ENCODE measurements at regions not wholly inside any gene's neighbourhood (a gene's known extent, or its start where the extent isn't known, plus 50 kb on each side); places are given as distances from the start of the nearest gene placed in this dataset.
"Not testable (repeated sequence)": the region's sequence is repeated elsewhere in the genome, so short reads cannot be mapped to it uniquely, and the experiment has no call there.

GRCh38 chr2:221752781-221753180 lies 180.7 kb upstream of the EPHA4 start:
- DNase-seq: no peak

- no peak for DNase-seq
These were observed 178.2 kb upstream of the EPHA4 start for GRCh38 chr2:221750316-221750715.

- no peak for DNase-seq
These were observed 175.3 kb upstream of the EPHA4 start for GRCh38 chr2:221747289-221747972.

- no peak for DNase-seq
These were observed 169.6 kb upstream of the EPHA4 start for GRCh38 chr2:221741496-221742211.

GRCh38 chr2:221731432-221732145 lies 159.5 kb upstream of the EPHA4 start:
- DNase-seq: no peak

GRCh38 chr2:221726894-221727513 lies 154.9 kb upstream of the EPHA4 start:
- no peak for DNase-seq

- DNase-seq: no peak
These were observed 152.6 kb upstream of the EPHA4 start for GRCh38 chr2:221724631-221725203.

- not testable (repeated sequence) for DNase-seq
These were observed 152.0 kb upstream of the EPHA4 start for GRCh38 chr2:221724117-221724516.

GRCh38 chr2:221716426-221717303 lies 144.6 kb upstream of the EPHA4 start:
- DNase-seq: no peak

- no peak for DNase-seq
These were observed 143.6 kb upstream of the EPHA4 start for GRCh38 chr2:221715523-221716247.

- DNase-seq: no peak
These were observed 138.6 kb upstream of the EPHA4 start for GRCh38 chr2:221710744-221711143.

GRCh38 chr2:221708902-221709301 lies 136.8 kb upstream of the EPHA4 start:
- DNase-seq: no peak

- no peak for DNase-seq
These were observed 133.2 kb upstream of the EPHA4 start for GRCh38 chr2:221705185-221705877.

GRCh38 chr2:221704442-221704841 lies 132.3 kb upstream of the EPHA4 start:
- no peak for DNase-seq

- no peak for DNase-seq
These were observed 121.3 kb upstream of the EPHA4 start for GRCh38 chr2:221693365-221693764.

- DNase-seq: no peak
These were observed 119.5 kb upstream of the EPHA4 start for GRCh38 chr2:221691571-221691970.

- no peak for DNase-seq
These were observed 117.0 kb upstream of the EPHA4 start for GRCh38 chr2:221689140-221689539.

GRCh38 chr2:221680548-221680947 lies 108.4 kb upstream of the EPHA4 start:
- no peak for DNase-seq

- no peak for DNase-seq
These were observed 105.6 kb upstream of the EPHA4 start for GRCh38 chr2:221677688-221678087.

GRCh38 chr2:221676566-221677172 lies 104.6 kb upstream of the EPHA4 start:
- no peak for DNase-seq
